ENCODE measurements at regions not wholly inside any gene's neighbourhood (a gene's known extent, or its start where the extent isn't known, plus 50 kb on each side); places are given as distances from the start of the nearest gene placed in this dataset.

DNA sequence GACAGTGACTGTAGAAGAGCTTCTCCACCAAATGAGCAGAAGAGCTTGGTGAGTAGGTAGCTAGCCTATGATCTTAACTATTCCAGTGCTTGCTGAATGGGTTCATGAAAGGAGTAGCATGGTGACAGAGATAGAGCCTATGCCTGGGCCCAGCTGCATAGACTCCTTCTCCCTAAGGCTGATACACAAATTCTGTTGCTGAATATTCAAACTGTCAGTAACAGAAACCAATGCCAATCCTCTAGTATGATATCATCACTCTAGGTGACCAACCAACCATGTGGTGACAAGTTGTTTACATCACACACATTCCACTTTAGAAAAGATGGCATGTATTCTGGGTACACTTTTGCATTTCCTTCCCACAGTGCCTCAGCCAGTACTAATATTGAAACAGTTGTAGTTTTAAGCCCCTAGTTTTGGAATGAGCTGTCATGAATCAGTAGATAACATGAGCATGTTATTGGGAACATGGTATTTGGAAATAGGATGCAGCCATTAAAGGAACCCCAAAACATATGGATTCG is 103.4 kb upstream of the GRXCR1 start:
- ATAC-seq: no peak
- RAD21 ChIA-PET (ENCODE audit: low non-redundant PET in 1 of 2, low total read pairs in 2 of 2, uncharacterized antibody in 2 of 2, unreplicated experiment in 2 of 2): no interaction called here
- POLR2A ChIA-PET: no interaction called here
- no peaks in the 10 kb centered on the region for H3K27me3 ChIP-seq (ENCODE audit: insufficient read depth, low read length)
- no peak overlapping the region for H3K27ac ChIP-seq (ENCODE audit: low read depth, low read length)
- no peak overlapping the region for H3K4me2 ChIP-seq (ENCODE audit: low read length)
- H3K9ac ChIP-seq (ENCODE audit: low read length): no peak overlapping the region
- CTCF ChIA-PET: no interaction called here
- H3K9me2 ChIP-seq (ENCODE audit: insufficient read depth): no peaks in the 10 kb centered on the region
- no peaks in the 10 kb centered on the region for H3K9me3 ChIP-seq (ENCODE audit: control insufficient read depth in 1 of 2, insufficient read depth in 1 of 2, low read depth in 1 of 2, low read length in 2 of 2)
- no peaks in the 10 kb centered on the region for H3K4me1 ChIP-seq (ENCODE audit: control insufficient read depth in 1 of 2, insufficient read depth in 2 of 2, low read length in 2 of 2)
- DNase-seq (ENCODE audit: low read depth, low spot score): no peak
- intact Hi-C loops (cut with micrococcal nuclease): no loop called here
- no peaks in the 10 kb centered on the region for H3K79me2 ChIP-seq (ENCODE audit: insufficient read depth, low read length)
- no peak for TF ChIP-seq YY1 (IDR thresholded peaks at IDR 0.05; ENCODE audit: extremely low read depth, insufficient replicate concordance, low read depth, low read length)
- no peak for TF ChIP-seq EZH2 (IDR thresholded peaks at IDR 0.05)
- no peak for TF ChIP-seq POLR2AphosphoS5 (IDR thresholded peaks at IDR 0.05; ENCODE audit: low read depth, low read length)
- no peak for TF ChIP-seq EZH2phosphoT487 (IDR thresholded peaks at IDR 0.05; ENCODE audit: borderline replicate concordance)
- TF ChIP-seq EGR1 (IDR thresholded peaks at IDR 0.05; ENCODE audit: low read depth): no peak
- no peak for TF ChIP-seq ZFX (IDR thresholded peaks at IDR 0.05)
- TF ChIP-seq SIN3A (IDR thresholded peaks at IDR 0.05; ENCODE audit: low read depth): no peak
- TF ChIP-seq SRF (IDR thresholded peaks at IDR 0.05; ENCODE audit: low read depth): no peak
- TF ChIP-seq, protein P1, sequence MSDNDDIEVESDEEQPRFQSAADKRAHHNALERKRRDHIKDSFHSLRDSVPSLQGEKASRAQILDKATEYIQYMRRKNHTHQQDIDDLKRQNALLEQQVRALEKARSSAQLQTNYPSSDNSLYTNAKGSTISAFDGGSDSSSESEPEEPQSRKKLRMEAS (IDR thresholded peaks at IDR 0.05): no peak
- TF ChIP-seq CBX3 (IDR thresholded peaks at IDR 0.05; ENCODE audit: low read depth): no peak
- TF ChIP-seq RAD21 (IDR thresholded peaks at IDR 0.05; ENCODE audit: low read depth): no peak
- H3K4me3 ChIP-seq (replicated peaks in 1 of 2; ENCODE audit: low read depth in 1 of 2, low read length in 2 of 2): no peak overlapping the region
- no peaks in the 10 kb centered on the region for H4K20me1 ChIP-seq (ENCODE audit: insufficient read depth)
- no peaks in the 10 kb centered on the region for H3K36me3 ChIP-seq (ENCODE audit: control insufficient read depth in 1 of 2, insufficient read depth in 2 of 2, low read length in 2 of 2)
- no peak overlapping the region for H2AFZ ChIP-seq (ENCODE audit: low read depth, low read length, poor library complexity, severe bottlenecking)
- BruUV-seq (replicated peaks): no TSS peak

DNA sequence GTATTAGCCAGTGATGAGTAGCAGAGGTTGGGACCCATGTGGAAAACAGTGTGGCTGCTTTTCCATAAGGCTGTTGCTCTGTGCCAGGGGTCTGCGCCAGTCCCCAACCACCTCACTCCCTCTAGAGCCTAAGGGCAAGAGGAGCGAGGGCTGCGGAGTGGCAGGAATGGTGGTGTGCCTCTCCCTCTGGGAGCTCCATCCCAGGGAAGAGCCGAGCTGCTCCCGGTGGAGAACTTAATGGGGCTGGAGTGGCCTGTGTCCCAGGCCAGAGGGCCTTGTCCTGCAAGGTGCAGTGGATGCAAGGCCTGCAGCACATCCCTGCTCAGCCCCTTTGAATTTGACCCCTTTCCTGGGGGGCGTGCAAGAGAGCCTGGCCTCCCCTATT is 105.4 kb upstream of the GRXCR1 start:
- Histone ChIP-seq H3K9me2 (ENCODE audit: insufficient read depth) (no peaks in the 10 kb centered on the region), H3K27me3 (ENCODE audit: insufficient read depth, low read length) (no peaks in the 10 kb centered on the region), H2AFZ (ENCODE audit: low read depth, low read length, poor library complexity, severe bottlenecking) (no peak overlapping the region), H3K4me1 (ENCODE audit: control insufficient read depth in 1 of 2, insufficient read depth in 2 of 2, low read length in 2 of 2) (no peaks in the 10 kb centered on the region), H3K4me2 (ENCODE audit: low read length) (no peak overlapping the region), H3K9me3 (ENCODE audit: control insufficient read depth in 1 of 2, insufficient read depth in 1 of 2, low read depth in 1 of 2, low read length in 2 of 2) (no peaks in the 10 kb centered on the region), H3K79me2 (ENCODE audit: insufficient read depth, low read length) (no peaks in the 10 kb centered on the region), H3K27ac (ENCODE audit: low read depth, low read length) (no peak overlapping the region), H3K36me3 (ENCODE audit: control insufficient read depth in 1 of 2, insufficient read depth in 2 of 2, low read length in 2 of 2) (no peaks in the 10 kb centered on the region), H3K4me3 (replicated peaks in 1 of 2; ENCODE audit: low read depth in 1 of 2, low read length in 2 of 2) (no peak overlapping the region), H4K20me1 (ENCODE audit: insufficient read depth) (no peaks in the 10 kb centered on the region), H3K9ac (ENCODE audit: low read length) (no peak overlapping the region)
- no peak for DNase-seq (ENCODE audit: low read depth, low spot score)
- POLR2A ChIA-PET: no interaction called here
- RAD21 ChIA-PET (ENCODE audit: low non-redundant PET in 1 of 2, low total read pairs in 2 of 2, uncharacterized antibody in 2 of 2, unreplicated experiment in 2 of 2): no interaction called here
- CTCF ChIA-PET: no interaction called here
- ATAC-seq: no peak
- no TSS peak for BruUV-seq (replicated peaks)
- intact Hi-C loops (cut with micrococcal nuclease): no loop called here
- no peak for TF ChIP-seq TCF7L2 (IDR thresholded peaks at IDR 0.05; ENCODE audit: borderline replicate concordance, extremely low read depth, insufficient read depth, insufficient read length)
- TF ChIP-seq, protein P2, sequence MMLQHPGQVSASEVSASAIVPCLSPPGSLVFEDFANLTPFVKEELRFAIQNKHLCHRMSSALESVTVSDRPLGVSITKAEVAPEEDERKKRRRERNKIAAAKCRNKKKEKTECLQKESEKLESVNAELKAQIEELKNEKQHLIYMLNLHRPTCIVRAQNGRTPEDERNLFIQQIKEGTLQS (IDR thresholded peaks at IDR 0.05): no peak
- TF ChIP-seq, protein P3, sequence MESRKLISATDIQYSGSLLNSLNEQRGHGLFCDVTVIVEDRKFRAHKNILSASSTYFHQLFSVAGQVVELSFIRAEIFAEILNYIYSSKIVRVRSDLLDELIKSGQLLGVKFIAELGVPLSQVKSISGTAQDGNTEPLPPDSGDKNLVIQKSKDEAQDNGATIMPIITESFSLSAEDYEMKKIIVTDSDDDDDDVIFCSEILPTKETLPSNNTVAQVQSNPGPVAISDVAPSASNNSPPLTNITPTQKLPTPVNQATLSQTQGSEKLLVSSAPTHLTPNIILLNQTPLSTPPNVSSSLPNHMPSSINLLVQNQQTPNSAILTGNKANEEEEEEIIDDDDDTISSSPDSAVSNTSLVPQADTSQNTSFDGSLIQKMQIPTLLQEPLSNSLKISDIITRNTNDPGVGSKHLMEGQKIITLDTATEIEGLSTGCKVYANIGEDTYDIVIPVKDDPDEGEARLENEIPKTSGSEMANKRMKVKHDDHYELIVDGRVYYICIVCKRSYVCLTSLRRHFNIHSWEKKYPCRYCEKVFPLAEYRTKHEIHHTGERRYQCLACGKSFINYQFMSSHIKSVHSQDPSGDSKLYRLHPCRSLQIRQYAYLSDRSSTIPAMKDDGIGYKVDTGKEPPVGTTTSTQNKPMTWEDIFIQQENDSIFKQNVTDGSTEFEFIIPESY (IDR thresholded peaks at IDR 0.05; ENCODE audit: extremely low read depth, insufficient replicate concordance, low read length): no peak
- TF ChIP-seq FOSL1 (IDR thresholded peaks at IDR 0.05; ENCODE audit: low read depth): no peak
- TF ChIP-seq, protein P1 (IDR thresholded peaks at IDR 0.05): no peak
- no peak for TF ChIP-seq SIN3A (IDR thresholded peaks at IDR 0.05; ENCODE audit: low read depth)
- TF ChIP-seq EZH2phosphoT487 (IDR thresholded peaks at IDR 0.05; ENCODE audit: borderline replicate concordance): no peak
- no peak for TF ChIP-seq CBX3 (IDR thresholded peaks at IDR 0.05; ENCODE audit: low read depth)
- TF ChIP-seq SP1 (IDR thresholded peaks at IDR 0.05; ENCODE audit: low read depth): no peak
- TF ChIP-seq RAD21 (IDR thresholded peaks at IDR 0.05; ENCODE audit: low read depth): no peak
- no peak for TF ChIP-seq SRF (IDR thresholded peaks at IDR 0.05; ENCODE audit: low read depth)
- TF ChIP-seq ZNF274 (IDR thresholded peaks at IDR 0.05; ENCODE audit: low read depth, low read length): no peak
- no peak for TF ChIP-seq EZH2 (IDR thresholded peaks at IDR 0.05)
- no peak for TF ChIP-seq CEBPB (IDR thresholded peaks at IDR 0.05; ENCODE audit: low read depth)
